ENCODE measurements at regions not wholly inside any gene's neighbourhood (a gene's known extent, or its start where the extent isn't known, plus 50 kb on each side); places are given as distances from the start of the nearest gene placed in this dataset.
A peak's percentile ranks its signal among the peaks of the same experiment; 100 is the strongest.

DNA sequence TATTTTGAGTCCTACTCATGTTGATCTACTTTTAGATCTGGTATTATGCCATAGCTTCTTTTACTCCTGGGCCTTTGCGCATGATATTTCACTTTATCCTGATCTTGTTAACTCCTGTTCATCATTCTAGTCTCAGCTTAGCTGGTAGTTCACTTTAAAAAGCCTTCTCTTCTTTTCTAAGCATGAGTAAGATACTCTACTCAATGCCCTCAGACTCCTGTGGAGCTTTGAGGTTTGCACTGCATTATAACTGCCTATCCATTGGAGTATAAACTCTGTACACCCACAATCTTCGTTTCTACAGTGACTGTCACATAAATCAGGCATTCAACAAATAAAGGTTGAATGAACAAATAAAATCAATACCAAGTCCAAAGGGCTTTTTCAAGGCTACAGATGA lies 357.9 kb upstream of the KCNH8 start:
- Mint-ChIP-seq H3K4me3 (no peak overlapping the region), H3K9me3 (no peaks in the 10 kb centered on the region), H3K4me1 (no peaks in the 10 kb centered on the region), H3K36me3 (no peaks in the 10 kb centered on the region), H3K27me3 (ENCODE audit: low read depth in 2 of 2) (no peaks in the 10 kb centered on the region), H3K27ac (no peak overlapping the region)
- Histone ChIP-seq H3K4me3 (ENCODE audit: low read length) (no peak overlapping the region), H3K36me3 (ENCODE audit: control insufficient read depth, insufficient read depth, low read length) (no peaks in the 10 kb centered on the region), H3K27ac (ENCODE audit: low read length) (no peak overlapping the region), H3K4me1 (ENCODE audit: control insufficient read depth, insufficient read depth, low read length) (no peaks in the 10 kb centered on the region), H3K27me3 (ENCODE audit: control insufficient read depth, insufficient read depth, low read length) (no peaks in the 10 kb centered on the region), H3K9me3 (ENCODE audit: control insufficient read depth, insufficient read depth, low read length) (no peaks in the 10 kb centered on the region)
- ATAC-seq (peak in 2 of 3 donors; percentile 28 to 32), DNase-seq (no peak)
- 92% methylated on average over 2 of the region's 2 CpGs for WGBS (ENCODE audit: insufficient coverage)
- intact Hi-C loops (cut with micrococcal nuclease), result no loop called here
- TF ChIP-seq, protein P1, sequence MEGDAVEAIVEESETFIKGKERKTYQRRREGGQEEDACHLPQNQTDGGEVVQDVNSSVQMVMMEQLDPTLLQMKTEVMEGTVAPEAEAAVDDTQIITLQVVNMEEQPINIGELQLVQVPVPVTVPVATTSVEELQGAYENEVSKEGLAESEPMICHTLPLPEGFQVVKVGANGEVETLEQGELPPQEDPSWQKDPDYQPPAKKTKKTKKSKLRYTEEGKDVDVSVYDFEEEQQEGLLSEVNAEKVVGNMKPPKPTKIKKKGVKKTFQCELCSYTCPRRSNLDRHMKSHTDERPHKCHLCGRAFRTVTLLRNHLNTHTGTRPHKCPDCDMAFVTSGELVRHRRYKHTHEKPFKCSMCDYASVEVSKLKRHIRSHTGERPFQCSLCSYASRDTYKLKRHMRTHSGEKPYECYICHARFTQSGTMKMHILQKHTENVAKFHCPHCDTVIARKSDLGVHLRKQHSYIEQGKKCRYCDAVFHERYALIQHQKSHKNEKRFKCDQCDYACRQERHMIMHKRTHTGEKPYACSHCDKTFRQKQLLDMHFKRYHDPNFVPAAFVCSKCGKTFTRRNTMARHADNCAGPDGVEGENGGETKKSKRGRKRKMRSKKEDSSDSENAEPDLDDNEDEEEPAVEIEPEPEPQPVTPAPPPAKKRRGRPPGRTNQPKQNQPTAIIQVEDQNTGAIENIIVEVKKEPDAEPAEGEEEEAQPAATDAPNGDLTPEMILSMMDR (IDR thresholded peaks at IDR 0.05), result no peak

DNA sequence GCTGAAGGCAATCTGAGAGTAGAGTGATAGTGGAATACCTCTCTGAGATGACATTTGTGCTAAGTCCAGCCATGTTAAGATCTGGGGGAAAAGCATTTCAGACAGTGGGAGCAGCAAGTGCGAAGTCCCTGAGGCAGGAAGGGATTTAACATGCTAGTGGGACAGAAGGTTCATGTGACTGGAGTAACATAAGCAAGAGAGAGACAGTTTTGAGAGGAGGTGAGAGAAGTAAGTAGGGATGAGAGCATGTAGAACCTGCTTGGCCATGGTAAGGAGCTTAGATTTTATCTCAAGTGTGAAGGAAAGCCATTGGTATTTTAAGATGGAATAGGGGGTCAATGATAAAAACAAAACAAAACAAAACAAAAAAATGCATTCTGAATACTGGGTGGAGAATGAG lies 358.6 kb upstream of the KCNH8 start:
- Histone ChIP-seq H3K27me3 (ENCODE audit: control insufficient read depth, insufficient read depth, low read length) (no peaks in the 10 kb centered on the region), H3K27ac (ENCODE audit: low read length) (no peak overlapping the region), H3K9me3 (ENCODE audit: control insufficient read depth, insufficient read depth, low read length) (no peaks in the 10 kb centered on the region), H3K4me1 (ENCODE audit: control insufficient read depth, insufficient read depth, low read length) (no peaks in the 10 kb centered on the region), H3K36me3 (ENCODE audit: control insufficient read depth, insufficient read depth, low read length) (no peaks in the 10 kb centered on the region), H3K4me3 (ENCODE audit: low read length) (no peak overlapping the region)
- ATAC-seq, result no peak
- Mint-ChIP-seq H3K27ac (peak overlapping the region in 1 of 2 donors; percentile 8), H3K4me1 (no peaks in the 10 kb centered on the region), H3K9me3 (no peaks in the 10 kb centered on the region), H3K27me3 (ENCODE audit: low read depth in 2 of 2) (no peaks in the 10 kb centered on the region), H3K36me3 (no peaks in the 10 kb centered on the region), H3K4me3 (no peak overlapping the region)
- DNase-seq, result no peak
- 97% methylated on average over 1 of the region's 1 CpG for WGBS (ENCODE audit: insufficient coverage)
- intact Hi-C loops (cut with micrococcal nuclease), result loop anchor here (5.0 kb wide), 1 partner anchor 47 kb away; no protein-coding TSS in a partner anchor
- TF ChIP-seq, protein P1 (IDR thresholded peaks at IDR 0.05), result no peak

DNA sequence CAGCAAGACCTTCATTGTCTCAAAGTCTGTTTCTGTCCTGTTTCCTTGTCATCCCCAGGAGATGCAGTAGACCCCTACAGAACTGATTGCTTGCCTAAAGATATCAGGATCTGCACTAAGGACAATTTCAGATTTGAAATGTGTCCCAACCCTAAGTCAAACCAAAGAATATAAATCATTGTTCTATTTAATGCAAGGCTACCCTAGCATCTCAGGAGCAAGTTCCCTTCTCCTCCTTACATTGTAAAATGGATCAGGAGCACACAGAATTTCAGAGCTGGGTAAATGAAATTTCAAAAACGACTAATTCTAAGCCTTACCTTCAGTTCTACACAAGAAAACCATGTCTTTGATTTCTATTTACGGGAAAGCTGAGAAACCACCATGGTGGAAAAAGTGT lies 360.9 kb upstream of the KCNH8 start:
- no peak overlapping the region for H3K27ac Mint-ChIP-seq
- no peaks in the 10 kb centered on the region for H3K36me3 ChIP-seq (ENCODE audit: control insufficient read depth, insufficient read depth, low read length)
- H3K27me3 ChIP-seq (ENCODE audit: control insufficient read depth, insufficient read depth, low read length), result no peaks in the 10 kb centered on the region
- intact Hi-C loops (cut with micrococcal nuclease), result loop anchor here (5.0 kb wide), 1 partner anchor 45 kb away; no protein-coding TSS in a partner anchor
- no CpG with 5 or more reads among the region's 2 CpGs for WGBS (ENCODE audit: insufficient coverage)
- DNase-seq (no peak), ATAC-seq (peak in 1 of 3 donors; percentile 41)
- no peak overlapping the region for H3K27ac ChIP-seq (ENCODE audit: low read length)
- no peak overlapping the region for H3K4me3 ChIP-seq (ENCODE audit: low read length)
- H3K4me1 Mint-ChIP-seq, result no peaks in the 10 kb centered on the region
- no peaks in the 10 kb centered on the region for H3K9me3 Mint-ChIP-seq
- no peaks in the 10 kb centered on the region for H3K9me3 ChIP-seq (ENCODE audit: control insufficient read depth, insufficient read depth, low read length)
- TF ChIP-seq, protein P1 (IDR thresholded peaks at IDR 0.05), result no peak
- no peaks in the 10 kb centered on the region for H3K36me3 Mint-ChIP-seq
- no peak overlapping the region for H3K4me3 Mint-ChIP-seq
- no peaks in the 10 kb centered on the region for H3K4me1 ChIP-seq (ENCODE audit: control insufficient read depth, insufficient read depth, low read length)
- no peaks in the 10 kb centered on the region for H3K27me3 Mint-ChIP-seq (ENCODE audit: low read depth in 2 of 2)

DNA sequence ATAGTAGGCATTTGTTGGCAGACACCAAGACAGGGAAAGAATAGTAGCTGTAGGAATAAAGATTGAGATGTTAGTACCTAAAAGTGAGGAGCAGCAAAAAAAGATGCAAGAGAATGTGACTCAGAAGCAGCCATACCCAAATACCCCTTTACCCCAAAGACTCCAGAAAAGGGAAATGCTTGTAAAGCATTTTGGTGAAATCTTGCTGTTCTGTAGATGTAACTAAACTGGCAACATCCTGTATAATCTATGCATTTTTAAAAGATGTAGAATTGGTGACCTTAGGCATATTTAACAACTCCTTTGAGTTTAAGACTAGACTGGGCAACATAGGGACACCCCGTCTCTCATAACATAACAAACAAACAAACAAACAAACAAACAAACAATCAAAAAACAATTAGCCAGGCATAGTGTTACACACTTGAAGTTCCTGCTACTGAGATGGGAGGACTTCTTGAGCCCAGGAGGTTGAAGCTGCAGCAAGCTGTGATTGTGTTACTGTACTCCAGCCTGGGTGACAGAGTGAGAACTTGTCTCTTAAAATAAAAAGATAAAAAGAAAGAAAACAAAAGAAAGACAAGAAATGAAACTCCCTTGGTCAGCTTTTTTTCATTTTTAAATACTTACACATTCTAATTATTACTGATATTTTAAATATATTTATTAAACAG lies 361.5 kb upstream of the KCNH8 start:
- Mint-ChIP-seq H3K9me3 (no peaks in the 10 kb centered on the region), H3K4me3 (no peak overlapping the region), H3K27me3 (ENCODE audit: low read depth in 2 of 2) (no peaks in the 10 kb centered on the region), H3K27ac (peak overlapping the region in 1 of 2 donors; percentile 2), H3K36me3 (no peaks in the 10 kb centered on the region), H3K4me1 (no peaks in the 10 kb centered on the region)
- Histone ChIP-seq H3K36me3 (ENCODE audit: control insufficient read depth, insufficient read depth, low read length) (no peaks in the 10 kb centered on the region), H3K27ac (ENCODE audit: low read length) (no peak overlapping the region), H3K4me3 (ENCODE audit: low read length) (no peak overlapping the region), H3K27me3 (ENCODE audit: control insufficient read depth, insufficient read depth, low read length) (no peaks in the 10 kb centered on the region), H3K4me1 (ENCODE audit: control insufficient read depth, insufficient read depth, low read length) (no peaks in the 10 kb centered on the region), H3K9me3 (ENCODE audit: control insufficient read depth, insufficient read depth, low read length) (no peaks in the 10 kb centered on the region)
- WGBS (ENCODE audit: insufficient coverage), result 100% methylated on average over 1 of the region's 1 CpG
- ATAC-seq, result peak; percentile 51 to 62 (median 56)
- DNase-seq, result no peak
- intact Hi-C loops (cut with micrococcal nuclease), result loop anchor here (5.0 kb wide), 1 partner anchor 44 kb away; no protein-coding TSS in a partner anchor
- TF ChIP-seq, protein P1 (IDR thresholded peaks at IDR 0.05), result no peak
